Fibroblast of skin of scalp (primary cell): ENCODE measurements at regions not wholly inside any gene's neighbourhood (a gene's known extent, or its start where the extent isn't known, plus 50 kb on each side); places are given as distances from the start of the nearest gene placed in this dataset.
A peak's percentile ranks its signal among the peaks of the same experiment; 100 is the strongest.
"Not testable (repeated sequence)": the region's sequence is repeated elsewhere in the genome, so short reads cannot be mapped to it uniquely, and the experiment has no call there.

Experiments
- DNase-seq: peaks from one replicate; pipeline ENCODE4 v3.0.0-alpha.2; 2013

DNA sequence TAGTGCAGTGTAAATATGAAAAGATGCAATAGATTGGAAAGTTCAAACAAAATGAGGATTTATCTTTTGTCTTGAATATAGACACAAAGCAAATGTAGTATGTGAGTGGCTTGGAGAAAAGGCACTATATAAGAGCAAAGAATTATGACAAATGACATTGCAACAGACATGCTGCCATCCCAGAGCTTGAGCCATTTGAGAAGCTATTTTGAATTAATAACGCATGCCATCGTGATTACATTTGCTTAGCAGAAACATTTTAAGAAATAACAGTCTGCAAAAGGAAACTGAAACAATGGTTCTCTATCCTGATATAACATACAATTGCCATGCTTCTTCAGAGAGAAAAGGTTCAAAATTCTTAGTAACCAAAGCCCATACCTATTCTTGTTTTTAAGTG lies 677.1 kb downstream of the ZEB2 start:
- no peak for DNase-seq

DNA sequence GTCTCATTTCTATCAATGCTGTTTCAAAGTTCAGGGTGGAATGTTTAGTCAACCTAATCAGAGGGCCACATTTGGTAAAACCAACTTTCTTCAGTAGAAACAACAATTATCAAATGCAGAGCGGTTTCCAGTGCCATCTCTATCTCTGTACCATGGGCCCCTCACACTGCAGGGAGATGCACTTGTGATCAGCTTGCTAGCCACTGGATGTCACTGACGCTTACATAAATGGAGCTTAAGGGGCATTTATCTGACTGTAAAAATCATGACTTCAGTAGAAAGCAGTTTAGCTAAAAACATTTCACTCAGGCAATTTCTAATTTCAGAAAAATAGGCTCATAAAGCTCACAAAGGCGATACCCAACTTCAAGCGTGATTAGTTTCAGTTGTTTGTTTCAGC lies 678.0 kb downstream of the ZEB2 start:
- peak; percentile 25 for DNase-seq

DNA sequence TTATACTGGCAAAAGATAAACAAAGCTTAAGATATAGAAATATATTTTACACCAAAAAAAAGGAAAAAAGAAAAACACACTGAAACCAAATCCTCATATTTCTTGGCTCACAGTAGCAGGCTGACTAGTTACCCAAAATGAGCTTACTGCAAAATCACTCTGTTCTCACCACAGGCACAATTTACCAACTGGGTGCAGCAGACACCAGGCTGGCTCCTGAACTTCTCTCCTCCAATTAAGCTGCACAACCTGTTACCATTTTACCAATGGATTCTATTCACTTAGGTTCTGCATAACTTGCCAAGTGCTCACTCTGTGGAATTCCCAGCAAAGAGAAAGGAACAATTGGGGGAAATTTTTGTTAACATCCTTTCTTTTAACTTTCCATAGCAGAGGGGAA lies 679.3 kb downstream of the ZEB2 start:
- no peak for DNase-seq

DNA sequence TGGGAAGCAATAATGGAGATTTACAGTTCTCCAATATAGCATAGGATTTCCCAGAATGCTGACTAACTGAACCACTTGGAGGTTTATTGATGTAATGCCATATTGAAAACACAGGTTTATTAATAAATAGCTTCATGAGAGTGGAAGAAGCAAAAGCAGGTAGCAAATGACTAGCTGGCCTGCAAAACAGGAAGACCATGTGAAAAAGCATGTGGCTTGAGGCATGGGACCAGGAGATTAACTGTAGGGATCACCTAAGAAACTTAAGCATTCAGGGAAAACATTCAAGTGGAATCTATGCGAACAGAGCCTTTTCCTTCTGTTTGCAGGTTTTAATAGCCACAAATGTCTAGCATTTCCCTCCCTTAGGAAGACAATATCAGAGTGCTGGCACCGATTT lies 679.7 kb downstream of the ZEB2 start:
- no peak for DNase-seq

DNA sequence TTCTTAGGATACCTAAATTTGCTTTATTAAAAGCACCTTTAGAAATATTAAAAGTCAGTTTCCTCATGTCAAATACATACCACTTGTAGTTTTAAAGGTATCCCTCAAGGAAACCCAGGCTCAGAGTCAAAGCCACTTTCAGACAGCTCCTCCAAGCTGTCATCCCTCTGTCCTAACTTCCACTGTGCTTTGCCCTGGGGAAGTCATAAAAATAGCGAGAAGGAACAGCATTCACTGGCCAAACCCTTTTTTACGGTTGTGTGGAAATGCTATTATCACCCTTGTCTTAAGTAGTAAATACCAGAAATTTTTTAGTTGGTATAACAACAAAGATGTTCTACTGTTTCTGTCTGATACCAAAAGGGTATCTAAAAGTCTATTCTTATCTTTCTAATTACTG lies 680.5 kb downstream of the ZEB2 start:
- DNase-seq = no peak

DNA sequence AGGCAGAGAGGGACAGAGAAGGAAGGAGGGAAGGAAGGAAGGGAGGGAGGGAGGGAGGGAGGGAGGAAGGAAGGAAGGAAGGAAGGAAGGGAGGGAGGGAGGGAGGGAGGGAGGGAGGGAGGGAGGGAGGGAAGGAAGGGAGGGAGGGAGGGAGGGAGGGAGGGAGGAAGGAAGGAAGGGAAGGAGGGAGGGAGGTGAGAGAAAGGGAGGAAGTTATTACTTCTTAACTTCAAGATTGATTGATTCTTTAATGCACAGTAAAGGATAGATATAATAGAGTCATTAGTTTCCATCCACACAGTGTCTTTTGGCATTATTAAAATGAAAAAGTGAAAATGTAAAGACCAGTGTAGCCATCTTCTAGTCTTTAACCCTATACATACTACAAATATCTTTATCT lies 682.9 kb downstream of the ZEB2 start:
- DNase-seq = not testable (repeated sequence)

DNA sequence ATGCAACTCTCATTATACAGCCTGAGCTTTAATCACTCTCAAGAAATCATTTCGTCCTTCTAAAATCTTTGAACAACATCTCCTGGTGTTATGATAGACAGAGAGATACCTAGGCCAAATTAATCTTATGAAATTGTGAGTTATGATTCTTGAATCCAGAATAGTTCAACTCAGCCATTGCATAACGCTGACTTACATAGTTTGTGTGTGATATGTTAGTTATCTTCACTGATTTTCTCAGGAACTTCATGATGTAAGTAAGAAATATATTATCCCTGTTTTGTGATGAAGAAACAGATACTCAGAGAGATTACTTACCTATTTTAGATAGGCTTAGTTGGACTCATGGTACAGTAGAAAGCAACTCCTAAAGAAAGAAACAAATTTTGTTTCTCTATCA lies 684.4 kb downstream of the ZEB2 start:
- DNase-seq = no peak

DNA sequence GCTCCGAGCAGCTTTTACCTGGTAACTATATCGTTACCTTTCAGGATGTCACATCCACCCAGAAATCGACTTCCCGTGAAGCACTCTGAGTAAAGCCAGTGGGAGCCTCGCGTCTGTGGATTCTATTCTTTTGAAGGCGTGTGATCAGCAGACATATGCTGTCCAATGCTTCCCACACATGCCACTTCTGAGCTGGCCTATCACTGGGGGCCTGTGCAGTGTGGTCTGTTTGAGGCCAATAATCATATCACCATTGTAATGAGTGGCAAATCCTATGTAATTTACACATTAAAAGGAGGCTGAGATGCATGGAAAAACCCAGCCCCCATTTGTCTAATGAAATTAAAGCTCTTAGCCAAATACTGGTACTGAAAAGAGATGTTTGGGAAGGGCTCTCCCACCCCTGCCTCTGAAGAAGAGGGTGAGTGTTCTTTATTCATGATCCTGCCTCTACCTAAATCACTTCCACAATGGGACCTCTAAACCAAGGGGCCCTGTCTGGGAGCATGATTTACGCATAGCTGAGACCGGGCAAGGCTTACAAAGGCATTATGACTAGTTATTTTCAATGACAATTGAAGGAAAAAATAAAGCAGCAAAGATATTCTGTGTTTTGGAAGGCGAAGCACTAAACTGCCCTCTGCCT lies 686.8 kb downstream of the ZEB2 start:
- no peak for DNase-seq

DNA sequence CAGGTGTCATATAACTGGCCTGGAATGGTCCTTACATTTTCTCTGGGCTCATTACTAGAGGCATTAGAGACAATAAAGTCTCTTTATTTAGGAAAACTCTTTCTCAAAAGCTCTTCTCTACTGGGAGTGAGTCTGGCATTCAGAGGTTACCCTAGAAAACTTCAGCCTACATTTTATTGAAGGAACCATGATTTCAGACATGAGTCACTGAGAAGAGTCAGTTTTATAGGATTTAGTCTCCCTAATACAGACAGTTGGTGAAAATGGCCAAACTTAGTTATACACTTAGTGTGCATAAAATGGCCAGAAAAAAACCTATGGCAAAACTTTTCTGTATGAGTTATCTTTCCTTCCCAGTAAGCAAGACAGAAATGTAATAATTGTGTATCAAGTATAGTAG lies 689.4 kb downstream of the ZEB2 start:
- no peak for DNase-seq

DNA sequence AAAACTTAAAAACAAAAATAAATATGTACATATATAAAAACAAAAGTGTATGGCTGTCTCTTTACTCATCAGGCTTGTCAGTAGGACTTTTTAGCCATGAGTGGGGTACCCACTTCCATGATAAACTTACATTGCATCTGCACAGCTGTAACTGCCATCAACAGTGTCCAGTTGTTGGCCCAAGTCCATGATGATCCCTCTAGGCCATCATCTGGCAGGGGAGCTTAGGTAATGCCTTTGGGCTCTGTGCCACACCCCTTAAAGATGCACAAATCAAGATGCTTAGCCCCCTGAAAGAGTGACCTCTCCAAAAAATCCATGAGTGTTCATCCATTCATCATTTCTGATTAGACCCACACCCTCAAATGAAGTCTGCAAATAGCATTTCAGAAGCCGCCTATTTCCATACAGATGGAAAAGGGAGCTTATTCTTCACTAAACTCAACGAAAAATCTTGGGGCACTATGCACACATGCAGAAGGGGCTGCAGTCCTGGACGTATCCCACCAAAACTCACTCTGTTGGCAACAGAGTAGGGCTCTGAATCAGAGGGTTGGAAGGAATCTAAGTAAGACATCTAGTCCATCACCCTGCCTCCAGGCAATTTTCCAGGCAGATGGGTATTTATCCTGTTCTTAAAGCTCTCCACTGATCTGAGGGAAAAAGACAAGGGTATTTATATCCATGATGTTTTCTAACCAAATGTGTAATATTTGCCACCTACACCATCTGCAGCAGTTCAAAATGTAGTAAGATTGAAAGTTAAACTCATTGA lies 691.0 kb downstream of the ZEB2 start:
- peak; percentile 5 for DNase-seq

DNA sequence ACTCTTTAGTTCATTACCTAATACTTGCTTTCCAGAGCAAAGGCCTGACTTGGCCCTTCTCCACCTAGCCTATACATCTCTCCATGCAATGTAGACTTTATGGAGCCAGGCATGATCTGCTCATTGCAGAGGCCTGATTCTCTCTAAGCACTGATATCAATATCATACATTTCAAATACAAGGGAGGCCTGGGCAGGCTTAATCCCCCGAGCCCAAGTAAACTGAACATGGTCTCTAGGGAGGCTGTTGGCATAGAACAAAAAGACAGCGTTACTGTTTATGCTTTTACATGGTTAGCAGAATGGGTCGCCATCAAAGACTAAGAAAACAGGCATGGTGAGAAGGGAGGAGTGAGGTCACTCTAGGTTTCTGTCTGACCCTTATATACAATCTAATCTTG lies 695.1 kb downstream of the ZEB2 start:
- DNase-seq = no peak

DNA sequence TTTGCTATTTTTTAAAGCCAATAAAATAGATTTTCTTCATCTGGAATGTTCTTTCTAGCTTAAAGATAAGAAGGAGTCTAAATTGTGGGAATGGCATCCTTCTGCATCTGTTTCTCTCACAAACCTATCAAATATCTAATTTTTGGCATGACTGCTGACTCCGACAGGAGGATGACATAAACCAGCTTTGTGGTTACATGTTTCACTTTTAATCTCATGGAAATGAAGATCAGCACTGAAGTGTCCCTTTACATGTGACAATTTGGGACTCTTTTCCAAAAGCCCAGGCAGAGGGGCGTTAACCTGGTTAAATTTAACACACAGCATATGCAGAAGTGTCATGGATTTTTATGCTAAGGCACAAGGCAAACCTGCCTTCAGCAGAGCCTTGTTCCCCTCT lies 694.7 kb downstream of the ARHGAP15 start:
- DNase-seq = no peak

DNA sequence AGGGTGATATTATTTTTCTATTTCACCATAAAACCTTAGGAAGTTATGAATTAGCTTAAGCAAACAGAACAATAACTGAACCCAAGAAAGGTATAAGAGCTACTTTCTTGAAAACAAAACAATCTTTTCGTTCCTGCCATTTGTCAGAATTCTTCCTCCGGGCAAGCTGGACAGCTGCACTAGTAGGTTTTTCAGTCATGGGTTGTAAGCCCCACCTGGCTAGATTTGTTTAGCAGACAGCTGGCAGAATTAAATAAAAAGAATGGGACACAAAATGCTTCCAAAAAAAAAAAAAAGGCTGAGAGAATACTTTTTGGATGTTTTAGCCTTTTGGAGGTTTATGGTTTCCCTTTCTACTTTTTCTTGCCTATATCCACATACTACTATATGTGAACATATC lies 694.1 kb downstream of the ARHGAP15 start:
- DNase-seq = no peak

DNA sequence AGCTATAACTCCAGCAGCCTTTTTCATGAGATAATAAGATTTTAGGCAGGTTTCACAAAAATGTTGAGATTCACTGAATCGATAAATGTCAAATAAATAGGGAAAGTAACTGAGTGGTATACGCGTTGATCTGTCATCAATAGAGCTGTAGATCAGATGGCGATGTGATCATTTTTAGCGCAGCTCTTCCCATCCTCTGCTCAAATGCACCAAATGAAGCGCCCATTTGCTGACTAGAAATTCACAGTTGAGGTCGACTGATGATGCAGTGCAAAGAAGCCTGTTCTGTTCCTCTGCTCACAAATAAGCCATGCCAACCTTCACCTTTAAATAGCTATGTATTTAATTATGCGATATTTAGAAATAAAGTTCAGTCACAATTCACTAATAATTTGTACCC lies 693.5 kb downstream of the ARHGAP15 start:
- DNase-seq = no peak

DNA sequence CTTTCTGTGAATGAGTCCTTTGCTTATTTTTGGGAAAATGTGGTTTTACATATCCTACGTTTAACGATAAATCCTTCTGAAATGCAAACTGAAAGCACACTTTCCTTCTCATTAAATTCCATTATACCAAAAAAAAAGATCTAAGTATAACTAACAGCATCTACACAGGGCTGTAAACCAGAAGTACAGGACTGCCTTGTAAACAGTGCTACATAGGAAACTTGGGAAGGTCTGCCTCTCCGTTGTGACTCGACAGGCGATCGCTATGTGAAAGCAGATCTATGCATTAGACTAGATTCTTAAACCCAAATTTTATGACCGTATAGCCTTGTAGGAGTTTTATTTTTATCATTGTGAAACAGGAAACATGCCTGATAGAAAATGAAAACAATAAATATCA lies 690.5 kb downstream of the ARHGAP15 start:
- no peak for DNase-seq

DNA sequence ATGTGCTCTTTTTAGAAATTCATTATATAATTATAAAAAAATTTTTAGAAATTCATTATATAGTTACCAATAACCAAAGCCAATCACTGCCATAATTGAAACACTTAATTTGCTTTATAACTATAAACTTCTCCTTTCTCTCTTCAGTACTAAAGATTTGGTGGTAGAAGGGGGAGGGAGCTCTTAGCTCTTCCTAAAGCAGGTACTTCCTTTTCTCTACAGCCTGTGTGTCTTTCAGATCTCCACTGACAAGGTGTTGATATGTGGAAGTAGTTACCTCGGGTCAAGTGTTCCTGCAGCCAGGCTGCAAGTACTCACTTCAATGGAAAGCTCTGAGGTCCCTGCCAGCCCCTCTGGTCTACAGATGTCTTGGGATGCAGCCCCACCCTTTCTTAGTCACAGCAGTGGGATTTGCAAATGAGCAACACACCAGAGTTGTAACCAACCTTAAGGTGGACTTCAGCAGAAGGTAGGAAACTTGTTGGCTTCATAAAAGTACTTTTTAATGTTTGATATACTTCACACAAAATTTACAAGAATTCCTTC lies 690.0 kb downstream of the ARHGAP15 start:
- DNase-seq = peak; percentile 15
